GM23248 (cell line): ENCODE measurements at regions not wholly inside any gene's neighbourhood (a gene's known extent, or its start where the extent isn't known, plus 50 kb on each side); places are given as distances from the start of the nearest gene placed in this dataset.

ENCODE experiments used
- EZH2 ChIP-seq: fragments of 200-600 bp; sonication (generic); IDR thresholded peaks from 2 replicates; pipeline ENCODE4 v1.6.1; 2018; ENCODE audit warnings: antibody characterized with exemption, mild to moderate bottlenecking; ENCODE audit not compliant: insufficient read depth, poor library complexity, severe bottlenecking
- EZH2phosphoT487 ChIP-seq: fragments of 200-600 bp; sonication (generic); IDR thresholded peaks from 2 replicates; pipeline ENCODE4 v1.6.1; 2018; ENCODE audit warnings: antibody characterized with exemption, moderate library complexity, mild to moderate bottlenecking, low read depth; ENCODE audit not compliant: insufficient read depth

- no peak for TF ChIP-seq EZH2phosphoT487
- TF ChIP-seq EZH2: no peak
Observed at GRCh38 chr10:83801983-83802382, 337.3 kb upstream of the GHITM start.
